Stimulated activated CD4-positive, alpha-beta T cell treated with anti-CD3 and anti-CD28 coated beads, Interleukin-4, amount 100 ng/mL, for 4 hours (primary cell): ENCODE measurements at regions not wholly inside any gene's neighbourhood (a gene's known extent, or its start where the extent isn't known, plus 50 kb on each side); places are given as distances from the start of the nearest gene placed in this dataset.
"Not testable (repeated sequence)": the region's sequence is repeated elsewhere in the genome, so short reads cannot be mapped to it uniquely, and the experiment has no call there.

Experiments used
- DNase-seq, 2 experiments: peaks; one replicate each; pipeline ENCODE4 v3.0.0-alpha.2; 2020

DNA sequence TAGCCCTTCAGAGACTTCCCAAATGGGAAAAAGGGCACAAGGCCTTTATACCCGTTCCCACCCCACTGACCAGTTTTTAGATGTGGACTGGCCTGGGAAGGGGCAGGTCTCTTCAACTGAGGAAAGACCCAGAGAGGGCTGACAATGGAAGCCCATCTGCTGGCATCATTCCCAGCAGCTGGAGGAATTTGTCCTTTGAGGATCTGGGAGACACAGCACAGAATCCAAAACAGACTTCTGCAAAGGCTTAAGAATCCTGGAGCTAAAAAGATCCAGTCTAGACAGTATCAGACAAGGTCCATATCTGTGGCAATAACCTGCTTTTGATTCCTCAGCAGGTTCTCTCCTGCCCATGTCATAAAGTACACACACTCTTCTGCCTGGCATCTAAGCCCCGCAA lies 329.2 kb downstream of the TMEM167A start:
- DNase-seq, result no peak

- no peak for DNase-seq
These were observed 332.2 kb downstream of the TMEM167A start for GRCh38 chr5:82745016-82745415.

DNA sequence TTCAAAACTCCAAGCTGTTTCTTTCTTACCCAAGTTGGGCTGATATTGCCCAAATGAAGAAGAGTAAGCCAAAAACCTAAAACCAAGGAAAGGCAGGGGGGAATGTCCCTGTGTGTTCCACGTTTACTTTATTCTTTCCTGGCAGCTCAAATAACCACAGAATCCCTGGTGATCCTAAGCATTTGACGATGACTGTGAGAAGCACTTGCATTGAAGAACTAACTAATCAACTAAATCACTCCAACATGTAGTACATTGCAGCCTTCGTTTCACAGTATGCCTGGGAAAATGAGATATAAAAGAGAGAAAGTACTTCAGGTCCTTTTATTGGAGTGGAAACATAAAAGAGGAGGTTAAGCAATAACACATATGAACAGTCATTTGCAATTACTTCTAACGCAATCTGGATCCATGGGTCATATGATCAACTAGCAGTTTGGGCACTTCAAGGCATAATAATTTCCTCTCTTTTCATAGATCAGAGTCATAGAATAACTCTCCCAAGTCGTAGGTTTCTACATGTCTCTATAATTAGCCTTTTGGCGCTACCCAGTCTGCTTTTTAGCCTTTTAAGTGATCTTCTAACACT lies 338.4 kb downstream of the TMEM167A start:
- DNase-seq, result no peak

DNA sequence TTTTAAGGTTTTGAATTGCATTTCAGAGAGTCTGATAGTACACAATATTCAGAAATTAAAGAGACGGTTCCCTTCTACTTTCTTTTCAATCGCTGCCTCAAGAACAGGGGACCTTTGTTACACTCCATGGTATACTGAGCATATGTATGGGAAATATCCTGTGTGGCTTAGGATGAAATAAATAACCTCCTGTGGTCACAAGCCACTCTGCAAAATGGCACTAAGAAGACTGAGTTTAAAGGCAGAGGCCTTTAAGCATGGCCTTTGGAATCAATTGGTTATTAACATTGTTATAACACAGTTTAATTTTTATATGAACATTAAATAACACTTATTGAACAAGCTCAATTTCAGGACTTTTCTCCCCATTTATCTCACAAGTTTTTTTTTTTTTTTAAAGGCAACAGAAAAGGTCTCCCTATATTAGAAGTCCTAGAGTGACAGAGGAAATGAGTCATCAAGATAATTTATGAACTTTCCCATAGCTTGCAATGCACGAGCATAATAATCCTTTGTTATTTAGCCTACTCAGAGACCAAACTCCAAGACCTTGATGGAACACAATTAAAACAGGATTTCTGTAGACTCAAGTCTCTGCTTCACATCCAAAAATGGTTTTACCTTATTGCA lies 341.9 kb downstream of the TMEM167A start:
- DNase-seq, result no peak

- DNase-seq, result no peak
These were observed 342.8 kb downstream of the TMEM167A start for GRCh38 chr5:82734347-82734746.

DNA sequence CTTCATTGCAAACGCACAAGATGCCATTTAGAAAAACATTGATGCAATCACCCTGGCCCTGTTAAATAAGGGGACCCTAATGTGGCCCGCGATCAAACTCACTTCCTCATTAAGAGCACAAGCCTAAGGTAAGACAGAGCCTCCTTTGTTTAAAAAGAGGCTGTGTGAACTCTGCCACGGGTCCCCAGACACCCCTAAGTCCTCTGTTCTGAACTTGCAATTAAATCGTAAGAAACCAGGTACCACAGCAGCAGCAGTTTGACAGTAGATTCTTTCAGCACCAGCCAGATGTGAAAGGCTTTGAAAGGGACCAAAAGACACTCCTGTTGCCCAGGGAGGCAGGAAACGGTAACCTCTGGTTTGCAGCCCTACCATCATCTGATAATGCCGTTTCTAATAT lies 346.3 kb downstream of the TMEM167A start:
- no peak for DNase-seq

DNA sequence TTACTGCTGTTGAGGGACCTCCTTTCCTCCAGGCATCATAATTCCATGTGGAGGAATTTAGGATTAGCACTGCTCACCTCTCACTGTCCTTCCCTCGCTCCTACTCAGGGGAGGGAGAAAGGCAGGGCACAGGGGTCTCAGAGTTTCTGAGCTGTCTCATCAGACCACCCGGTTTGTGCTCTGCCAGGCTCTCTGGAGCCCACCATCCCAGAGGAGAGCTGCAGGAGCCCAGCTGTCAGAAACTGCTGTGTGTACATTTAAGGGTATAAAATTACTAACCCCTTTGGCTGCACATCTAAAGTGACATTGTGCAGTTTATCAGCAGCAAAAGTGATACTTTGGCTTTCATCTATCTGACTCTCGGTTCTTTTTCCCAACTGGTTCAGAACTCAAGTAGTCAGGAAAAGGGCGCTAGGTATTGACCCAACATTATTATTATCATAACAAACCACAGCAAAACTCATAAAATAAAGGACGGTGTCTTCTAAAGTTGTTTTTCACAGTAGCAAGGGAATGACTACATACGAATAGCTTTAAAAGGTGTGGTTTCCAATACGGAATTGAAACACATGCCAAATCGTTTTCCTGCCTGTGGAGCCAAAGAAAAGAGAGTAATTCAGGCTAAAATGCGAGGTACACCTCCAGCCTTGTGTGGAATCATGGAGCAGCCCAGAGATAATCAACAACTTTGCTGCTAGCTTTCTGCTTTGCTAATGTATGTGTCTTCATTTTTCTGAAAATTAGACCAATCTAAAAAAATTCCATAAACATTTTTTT lies 348.1 kb downstream of the TMEM167A start:
- no peak for DNase-seq

- DNase-seq, result no peak
These were observed 354.0 kb downstream of the TMEM167A start for GRCh38 chr5:82723168-82723567.

DNA sequence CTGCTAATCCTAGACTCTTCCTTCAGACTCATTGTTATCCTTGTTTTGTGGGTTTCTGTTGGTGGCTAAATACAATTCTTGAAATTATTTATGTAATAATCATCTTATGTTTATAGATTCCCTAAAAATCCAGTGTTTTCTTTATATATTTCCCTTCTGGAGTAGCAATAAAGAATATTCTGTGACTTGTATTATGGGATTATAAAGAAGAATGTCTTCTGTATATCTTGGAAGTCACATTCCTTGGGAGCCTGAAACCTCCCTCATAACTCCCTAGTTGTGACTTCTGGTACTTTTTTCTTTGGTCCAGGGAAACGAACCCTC lies 356.1 kb downstream of the TMEM167A start:
- DNase-seq, result no peak

- DNase-seq, result no peak
These were observed 356.7 kb downstream of the TMEM167A start for GRCh38 chr5:82720213-82721086.

DNA sequence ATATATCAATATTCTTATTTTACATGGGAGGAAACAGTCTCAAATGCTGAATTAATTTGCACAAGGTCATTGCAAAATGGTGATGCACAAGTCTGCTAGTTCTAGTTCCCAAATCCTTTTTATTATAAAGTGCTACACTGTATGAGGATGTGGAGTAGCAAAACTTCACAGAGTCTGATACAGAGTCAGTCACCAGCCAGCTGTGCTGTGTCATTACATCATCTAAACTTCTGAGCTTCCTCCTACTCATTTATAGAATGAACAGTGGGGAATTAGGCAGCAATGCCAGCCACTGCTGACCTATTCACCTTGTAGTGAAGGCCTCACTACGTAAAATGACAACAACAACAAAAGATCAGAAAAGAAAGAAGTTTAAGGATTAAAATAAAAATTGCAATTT lies 357.8 kb downstream of the TMEM167A start:
- DNase-seq, result no peak

- DNase-seq, result no peak
These were observed 359.5 kb downstream of the TMEM167A start for GRCh38 chr5:82717738-82718137.

- DNase-seq, result not testable (repeated sequence)
These were observed 362.5 kb downstream of the TMEM167A start for GRCh38 chr5:82714732-82715131.

GRCh38 chr5:82713811-82714210 lies 363.4 kb downstream of the TMEM167A start:
- DNase-seq, result no peak

DNA sequence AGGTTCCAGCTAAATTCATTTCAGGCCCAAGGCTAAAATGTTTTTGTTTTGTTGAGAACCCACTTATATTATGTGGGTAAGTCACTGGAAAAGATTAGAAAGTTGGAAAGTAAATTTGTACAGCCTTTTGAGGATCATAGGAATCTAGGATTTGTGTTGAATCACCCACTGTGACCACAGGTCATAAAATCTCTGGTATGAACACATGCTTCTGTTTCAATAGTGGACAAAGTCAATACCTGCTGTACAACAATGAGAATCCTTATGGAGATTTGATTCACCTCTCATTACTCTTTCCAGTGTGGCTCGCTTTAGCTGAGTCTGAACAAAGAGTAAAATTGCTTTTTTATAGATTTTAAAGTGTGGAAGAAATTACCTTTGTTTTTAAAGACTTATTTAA lies 369.5 kb downstream of the TMEM167A start:
- DNase-seq, result no peak

DNA sequence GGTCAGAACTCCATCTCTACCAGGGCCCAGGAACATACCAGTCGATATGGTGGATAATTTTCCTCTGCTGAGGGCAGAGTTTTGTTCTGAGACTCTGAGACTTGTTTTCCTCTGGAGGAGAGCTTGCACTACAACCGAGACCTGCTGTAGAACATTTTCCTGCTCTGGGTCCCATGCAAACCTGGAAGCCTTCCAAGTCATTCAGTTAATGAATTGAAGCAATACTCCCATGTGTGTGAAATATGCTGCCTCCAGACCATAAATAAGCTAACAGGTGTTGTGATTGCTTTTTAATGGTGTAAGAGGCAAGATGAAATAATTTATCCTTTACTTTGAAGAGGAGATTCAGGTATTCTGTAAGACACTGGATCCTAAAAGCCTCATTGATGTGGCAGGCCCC lies 372.8 kb downstream of the TMEM167A start:
- no peak for DNase-seq

- DNase-seq, result no peak
These were observed 375.1 kb downstream of the TMEM167A start for GRCh38 chr5:82702046-82702445.

GRCh38 chr5:82699737-82700136 lies 377.5 kb downstream of the TMEM167A start:
- DNase-seq, result no peak

DNA sequence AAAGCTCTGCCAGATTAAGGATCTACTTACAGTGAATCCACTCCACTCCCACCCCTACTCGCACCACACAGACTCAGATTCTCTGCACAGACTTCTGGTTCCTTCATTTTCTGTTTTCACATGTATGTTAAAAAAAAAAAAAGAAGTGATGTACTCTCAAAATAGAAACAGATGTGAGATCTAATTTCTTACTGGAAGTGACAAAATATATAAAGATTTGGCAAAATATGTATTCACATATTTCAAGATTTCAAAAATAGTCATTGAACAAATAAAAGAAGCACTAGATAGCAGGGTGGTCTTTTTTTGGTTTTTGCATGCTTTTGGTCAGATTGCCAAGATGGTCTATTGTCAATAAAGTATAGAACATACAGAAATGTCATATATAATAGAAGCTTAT lies 379.2 kb downstream of the TMEM167A start:
- no peak for DNase-seq

DNA sequence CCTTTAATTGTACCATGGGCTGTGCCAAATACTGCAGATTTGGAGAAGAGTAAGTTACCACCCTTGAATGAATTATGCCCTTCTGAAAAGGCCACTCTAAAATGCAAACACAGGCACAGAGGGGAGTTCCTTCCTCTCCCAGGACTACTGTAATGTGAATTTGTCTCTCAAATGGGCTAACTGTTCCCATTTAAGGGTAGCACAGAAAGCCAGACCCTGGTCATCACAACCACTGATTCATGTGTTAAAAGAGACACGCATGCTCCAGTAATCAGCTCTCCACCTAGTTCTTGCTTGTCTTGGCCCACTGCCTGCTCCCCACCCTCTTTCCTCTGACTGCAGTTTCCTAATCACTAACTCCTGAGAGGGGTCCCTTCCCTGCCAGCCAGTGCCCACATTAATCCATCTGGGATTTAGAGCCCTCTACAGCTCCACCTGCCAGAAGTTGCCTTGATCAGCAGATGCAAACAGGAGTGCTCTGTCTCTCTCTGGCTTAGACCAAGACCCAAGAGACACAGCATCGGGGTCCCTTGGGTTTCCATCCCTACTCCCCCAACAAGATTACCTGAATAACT lies 382.4 kb downstream of the TMEM167A start:
- no peak for DNase-seq

DNA sequence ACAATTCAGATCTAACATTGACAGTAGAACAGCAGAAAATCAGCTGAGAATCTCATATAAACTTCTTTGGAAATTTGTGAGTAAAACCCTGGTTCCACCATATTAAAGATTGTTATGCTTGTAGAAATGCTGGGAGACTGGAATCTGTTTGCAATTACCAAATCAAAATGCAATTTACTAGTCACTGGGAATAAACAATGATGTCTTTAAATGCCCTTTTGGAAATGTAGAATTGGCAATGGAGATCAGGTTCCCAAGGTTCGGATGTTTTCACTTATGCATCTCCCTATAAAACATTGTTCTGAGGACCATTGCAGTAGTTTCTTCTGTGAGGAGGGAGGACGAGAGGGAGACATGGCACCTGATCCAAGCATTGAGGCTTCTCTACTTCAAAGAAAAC lies 384.4 kb downstream of the TMEM167A start:
- DNase-seq, result no peak

GRCh38 chr5:82684659-82685058 lies 392.5 kb downstream of the TMEM167A start:
- no peak for DNase-seq

DNA sequence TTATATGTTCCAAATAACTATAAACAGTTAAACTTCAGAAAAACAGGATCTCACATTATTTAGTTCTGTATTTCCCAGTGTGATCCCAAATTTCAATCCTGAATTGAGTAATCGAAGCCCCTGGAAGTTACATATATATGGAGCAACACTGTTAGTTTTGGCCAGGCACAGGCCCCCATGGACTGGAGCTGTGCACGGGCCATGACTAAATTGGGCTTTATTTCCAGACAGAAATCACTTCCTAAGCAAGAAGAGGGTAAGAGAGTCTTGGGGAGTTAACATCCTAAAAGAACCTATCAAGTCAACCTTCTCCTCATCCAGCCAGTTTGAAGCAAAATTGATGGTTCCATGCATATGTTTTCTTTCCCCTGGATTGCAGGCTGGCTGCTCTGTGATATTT lies 393.0 kb downstream of the TMEM167A start:
- DNase-seq, result no peak
